Panc1 (cell line): ENCODE measurements at regions not wholly inside any gene's neighbourhood (a gene's known extent, or its start where the extent isn't known, plus 50 kb on each side); places are given as distances from the start of the nearest gene placed in this dataset.

Source experiments
- TCF7L2 ChIP-seq: IDR thresholded peaks from 2 replicates; pipeline ENCODE4 v1.6.1; 2011; ENCODE audit warnings: mild to moderate bottlenecking, low read depth, low read length, inconsistent platforms
- TF ChIP-seq, protein P1 (sequence below), 2 experiments: IDR thresholded peaks; 2 replicates each; pipeline ENCODE4 v1.6.1; 2011 to 2012; ENCODE audit warnings: low read depth in 2 of 2, control low read depth in 1 of 2, low read length in 1 of 2, mild to moderate bottlenecking in 1 of 2, moderate library complexity in 1 of 2; ENCODE audit not compliant: insufficient read depth in 1 of 2
- TF ChIP-seq, protein P2 (sequence below): fragments of 450-650 bp; IDR thresholded peaks from 2 replicates; pipeline ENCODE4 v1.5.1; 2017; ENCODE audit warnings: mild to moderate bottlenecking

DNA sequence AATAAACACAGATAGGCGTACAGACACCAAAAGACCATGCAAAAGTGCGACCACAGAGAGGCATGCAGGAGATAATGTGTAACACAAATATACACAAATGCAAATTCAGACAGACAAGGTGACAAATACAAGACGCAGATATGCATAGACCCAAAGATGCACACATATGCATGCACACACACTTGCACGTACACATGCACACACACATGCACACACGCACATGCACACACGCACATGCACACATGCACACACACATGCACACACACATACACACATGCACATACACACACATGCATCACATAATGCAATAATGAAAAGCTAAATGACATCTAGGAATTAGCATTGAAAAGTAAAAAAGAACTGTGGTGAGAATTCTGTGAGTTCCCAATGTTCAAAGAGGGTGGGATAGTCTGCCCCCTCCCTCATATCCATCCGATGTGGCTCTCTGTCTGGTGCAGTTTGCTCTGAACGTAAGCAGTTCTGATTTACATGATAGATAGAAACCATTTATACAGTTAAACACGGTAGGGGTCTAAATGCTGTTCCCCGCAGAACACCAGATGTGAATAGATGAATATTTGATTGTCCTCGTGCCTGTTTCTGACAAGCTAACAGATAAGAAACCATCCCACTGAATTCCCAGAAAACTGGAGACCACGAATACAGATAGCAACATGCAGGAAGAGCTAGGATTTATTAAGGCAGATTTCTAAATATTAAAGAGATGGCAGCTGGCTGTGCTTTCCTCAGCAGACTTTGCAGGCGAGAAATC is 186.1 kb downstream of the TMEM114 start:
- TF ChIP-seq TCF7L2: no peak
- TF ChIP-seq, protein P1, sequence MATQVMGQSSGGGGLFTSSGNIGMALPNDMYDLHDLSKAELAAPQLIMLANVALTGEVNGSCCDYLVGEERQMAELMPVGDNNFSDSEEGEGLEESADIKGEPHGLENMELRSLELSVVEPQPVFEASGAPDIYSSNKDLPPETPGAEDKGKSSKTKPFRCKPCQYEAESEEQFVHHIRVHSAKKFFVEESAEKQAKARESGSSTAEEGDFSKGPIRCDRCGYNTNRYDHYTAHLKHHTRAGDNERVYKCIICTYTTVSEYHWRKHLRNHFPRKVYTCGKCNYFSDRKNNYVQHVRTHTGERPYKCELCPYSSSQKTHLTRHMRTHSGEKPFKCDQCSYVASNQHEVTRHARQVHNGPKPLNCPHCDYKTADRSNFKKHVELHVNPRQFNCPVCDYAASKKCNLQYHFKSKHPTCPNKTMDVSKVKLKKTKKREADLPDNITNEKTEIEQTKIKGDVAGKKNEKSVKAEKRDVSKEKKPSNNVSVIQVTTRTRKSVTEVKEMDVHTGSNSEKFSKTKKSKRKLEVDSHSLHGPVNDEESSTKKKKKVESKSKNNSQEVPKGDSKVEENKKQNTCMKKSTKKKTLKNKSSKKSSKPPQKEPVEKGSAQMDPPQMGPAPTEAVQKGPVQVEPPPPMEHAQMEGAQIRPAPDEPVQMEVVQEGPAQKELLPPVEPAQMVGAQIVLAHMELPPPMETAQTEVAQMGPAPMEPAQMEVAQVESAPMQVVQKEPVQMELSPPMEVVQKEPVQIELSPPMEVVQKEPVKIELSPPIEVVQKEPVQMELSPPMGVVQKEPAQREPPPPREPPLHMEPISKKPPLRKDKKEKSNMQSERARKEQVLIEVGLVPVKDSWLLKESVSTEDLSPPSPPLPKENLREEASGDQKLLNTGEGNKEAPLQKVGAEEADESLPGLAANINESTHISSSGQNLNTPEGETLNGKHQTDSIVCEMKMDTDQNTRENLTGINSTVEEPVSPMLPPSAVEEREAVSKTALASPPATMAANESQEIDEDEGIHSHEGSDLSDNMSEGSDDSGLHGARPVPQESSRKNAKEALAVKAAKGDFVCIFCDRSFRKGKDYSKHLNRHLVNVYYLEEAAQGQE (IDR thresholded peaks at IDR 0.05; ENCODE audit: insufficient read depth in 1 of 2, low read depth in 2 of 2, low read length in 1 of 2): no peak
- TF ChIP-seq, protein P2, sequence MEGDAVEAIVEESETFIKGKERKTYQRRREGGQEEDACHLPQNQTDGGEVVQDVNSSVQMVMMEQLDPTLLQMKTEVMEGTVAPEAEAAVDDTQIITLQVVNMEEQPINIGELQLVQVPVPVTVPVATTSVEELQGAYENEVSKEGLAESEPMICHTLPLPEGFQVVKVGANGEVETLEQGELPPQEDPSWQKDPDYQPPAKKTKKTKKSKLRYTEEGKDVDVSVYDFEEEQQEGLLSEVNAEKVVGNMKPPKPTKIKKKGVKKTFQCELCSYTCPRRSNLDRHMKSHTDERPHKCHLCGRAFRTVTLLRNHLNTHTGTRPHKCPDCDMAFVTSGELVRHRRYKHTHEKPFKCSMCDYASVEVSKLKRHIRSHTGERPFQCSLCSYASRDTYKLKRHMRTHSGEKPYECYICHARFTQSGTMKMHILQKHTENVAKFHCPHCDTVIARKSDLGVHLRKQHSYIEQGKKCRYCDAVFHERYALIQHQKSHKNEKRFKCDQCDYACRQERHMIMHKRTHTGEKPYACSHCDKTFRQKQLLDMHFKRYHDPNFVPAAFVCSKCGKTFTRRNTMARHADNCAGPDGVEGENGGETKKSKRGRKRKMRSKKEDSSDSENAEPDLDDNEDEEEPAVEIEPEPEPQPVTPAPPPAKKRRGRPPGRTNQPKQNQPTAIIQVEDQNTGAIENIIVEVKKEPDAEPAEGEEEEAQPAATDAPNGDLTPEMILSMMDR: no peak
